Stimulated activated CD4-positive, alpha-beta T cell treated with anti-CD3 and anti-CD28 coated beads, Interleukin-4, amount 100 ng/mL, for 4 hours (primary cell): ENCODE measurements at regions not wholly inside any gene's neighbourhood (a gene's known extent, or its start where the extent isn't known, plus 50 kb on each side); places are given as distances from the start of the nearest gene placed in this dataset.

Experiments
- DNase-seq, 2 experiments: peaks; one replicate each; pipeline ENCODE4 v3.0.0-alpha.2; 2020

DNA sequence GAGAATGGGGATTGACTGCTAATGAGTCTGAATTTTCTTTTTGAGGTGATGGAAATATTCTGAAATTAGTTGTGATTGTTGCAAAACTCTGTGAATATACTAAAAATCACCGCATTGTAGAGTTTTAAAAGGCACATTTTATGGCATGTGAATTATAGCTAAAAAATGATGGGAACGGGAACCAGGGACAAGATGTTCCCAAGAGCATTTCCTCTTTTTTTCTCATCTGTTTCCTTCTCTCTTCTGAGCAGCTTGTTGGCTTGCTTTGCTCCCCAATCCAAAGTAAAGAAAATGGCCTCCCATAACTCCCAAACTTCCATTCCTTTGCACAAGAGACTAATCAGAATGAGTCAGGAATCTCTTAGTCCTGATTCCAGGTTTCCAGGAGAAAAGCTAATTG lies 459.2 kb downstream of the TSHZ3 start:
- no peak for DNase-seq

- no peak for DNase-seq
Observed at GRCh38 chr19:30888937-30889336, 460.3 kb downstream of the TSHZ3 start.

DNA sequence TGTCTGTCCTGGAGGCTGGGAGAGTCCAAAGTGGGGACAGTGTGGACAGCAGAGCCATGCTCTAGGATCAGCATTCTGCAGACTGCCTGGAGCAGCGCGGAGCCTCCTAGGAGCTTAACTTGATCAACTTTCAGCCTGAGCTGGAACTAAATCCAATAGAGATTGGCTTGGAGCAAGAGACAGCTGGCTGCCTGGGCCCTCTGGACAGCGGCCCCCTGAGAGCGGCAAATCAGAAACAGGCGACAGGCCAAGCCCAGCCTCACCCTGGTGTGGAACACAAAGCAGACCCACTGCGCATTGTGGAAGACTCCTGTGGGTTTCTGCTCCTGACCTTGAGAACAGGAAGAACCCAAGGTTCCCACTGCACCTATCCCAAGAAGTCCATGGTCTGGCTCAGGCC lies 462.2 kb downstream of the TSHZ3 start:
- DNase-seq, result no peak

GRCh38 chr19:30886222-30886621 lies 463.0 kb downstream of the TSHZ3 start:
- DNase-seq, result no peak

- DNase-seq, result no peak
Observed at GRCh38 chr19:30884146-30884812, 465.0 kb downstream of the TSHZ3 start.

DNA sequence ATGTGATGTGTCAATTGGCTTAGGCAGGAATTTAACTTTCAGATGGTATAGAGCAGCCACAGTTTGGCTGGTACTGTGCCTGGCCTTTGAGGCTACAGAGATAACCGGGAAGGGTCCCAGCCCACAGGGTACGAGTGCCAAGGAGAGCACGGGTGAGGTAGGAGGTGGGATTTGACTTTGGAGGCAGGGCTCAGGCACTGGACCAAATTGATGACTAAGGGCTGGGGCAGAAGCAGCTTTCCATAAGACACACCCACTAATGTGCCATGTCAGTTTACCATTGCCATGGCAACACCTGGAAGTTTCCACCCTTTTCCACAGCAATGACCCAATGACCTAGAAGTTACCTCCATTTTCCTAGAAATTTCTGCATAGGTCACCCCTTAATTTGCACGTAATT lies 466.2 kb downstream of the TSHZ3 start:
- no peak for DNase-seq

DNA sequence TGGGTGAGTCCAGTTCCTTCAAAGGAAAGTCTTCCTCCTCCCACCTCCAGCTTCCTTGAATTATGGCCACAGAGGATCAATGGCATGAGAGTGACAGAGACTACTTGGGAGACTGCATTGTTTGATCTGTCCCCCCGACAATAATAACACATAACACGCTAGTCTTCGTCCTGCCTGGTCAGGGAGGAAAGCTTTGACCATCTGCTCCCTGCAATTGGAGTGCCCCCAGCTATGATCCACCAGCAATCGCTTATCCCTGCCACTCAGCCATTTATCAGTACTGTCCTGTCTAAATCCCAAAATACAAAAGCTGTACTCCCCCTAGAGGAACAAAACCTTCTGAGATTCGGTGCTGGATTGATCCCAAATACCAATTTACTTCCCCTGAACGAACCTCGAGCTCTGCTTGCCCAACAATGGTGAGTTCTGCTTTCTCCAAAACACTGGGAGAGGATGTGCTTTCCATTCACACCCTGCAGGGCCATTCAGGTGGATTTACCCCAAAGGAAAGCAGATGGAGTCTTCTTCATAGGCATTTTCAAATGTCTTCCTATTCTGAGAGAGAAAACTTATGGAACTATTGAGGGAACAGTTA lies 466.7 kb downstream of the TSHZ3 start:
- no peak for DNase-seq

DNA sequence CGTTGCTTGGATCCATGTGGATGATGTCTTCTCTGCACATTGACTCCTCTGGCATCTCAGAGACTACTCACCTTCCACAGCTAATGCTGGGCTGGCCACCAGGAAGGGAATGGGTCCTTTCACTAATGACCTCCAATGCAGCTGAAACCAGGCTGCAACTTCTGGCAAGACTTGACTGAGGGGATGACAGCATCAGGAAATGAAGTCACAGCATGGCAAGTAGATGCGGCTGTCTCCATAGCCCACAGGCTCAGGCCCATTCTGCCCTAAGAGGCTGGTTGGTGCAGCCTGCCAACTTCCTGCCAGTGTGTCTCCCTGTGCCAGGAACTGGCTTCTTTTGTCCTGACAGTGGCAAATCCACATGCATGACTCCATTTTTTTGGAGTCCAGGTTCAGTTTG lies 467.3 kb downstream of the TSHZ3 start:
- DNase-seq, result no peak

GRCh38 chr19:30881281-30881680 lies 468.0 kb downstream of the TSHZ3 start:
- DNase-seq, result no peak

- no peak for DNase-seq
Observed at GRCh38 chr19:30880551-30880950, 468.7 kb downstream of the TSHZ3 start.

DNA sequence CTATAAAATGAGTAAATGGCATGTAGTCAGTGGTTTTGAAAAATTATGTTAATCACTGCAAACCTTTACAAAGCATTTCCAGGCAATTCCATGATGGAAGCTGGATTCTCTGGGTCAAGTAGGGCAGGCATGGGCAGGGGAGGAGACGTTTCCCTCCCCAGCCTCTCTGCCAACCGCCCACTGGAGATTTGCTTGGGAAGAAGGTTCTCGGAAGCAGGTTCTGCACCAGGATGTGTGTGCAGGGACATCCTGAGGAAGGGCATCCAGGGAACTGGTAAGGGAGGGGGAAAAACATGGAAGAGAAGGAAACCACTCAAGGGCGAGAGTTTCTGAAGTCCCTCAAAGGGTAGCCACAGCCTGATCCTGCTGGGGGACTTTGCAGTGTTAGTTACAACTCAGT lies 469.1 kb downstream of the TSHZ3 start:
- no peak for DNase-seq

DNA sequence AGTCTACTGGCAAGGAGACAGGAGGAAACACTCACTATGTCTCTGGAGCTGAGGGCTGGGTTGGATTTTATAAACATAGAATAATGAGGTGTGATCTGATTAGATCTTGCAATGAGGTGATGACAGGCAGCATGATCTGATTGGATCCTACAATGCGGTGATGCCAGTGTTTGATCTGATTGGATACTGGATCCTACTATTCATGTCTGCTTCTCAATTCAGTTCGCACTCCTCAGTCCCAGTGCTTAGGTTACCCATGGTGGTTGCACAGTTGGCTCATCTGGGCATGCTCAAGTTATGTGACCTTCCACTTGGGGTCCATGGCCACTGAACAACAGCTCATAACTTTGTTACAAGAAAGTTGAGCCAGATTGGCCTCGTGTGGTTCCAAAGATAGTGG lies 469.5 kb downstream of the TSHZ3 start:
- no peak for DNase-seq

DNA sequence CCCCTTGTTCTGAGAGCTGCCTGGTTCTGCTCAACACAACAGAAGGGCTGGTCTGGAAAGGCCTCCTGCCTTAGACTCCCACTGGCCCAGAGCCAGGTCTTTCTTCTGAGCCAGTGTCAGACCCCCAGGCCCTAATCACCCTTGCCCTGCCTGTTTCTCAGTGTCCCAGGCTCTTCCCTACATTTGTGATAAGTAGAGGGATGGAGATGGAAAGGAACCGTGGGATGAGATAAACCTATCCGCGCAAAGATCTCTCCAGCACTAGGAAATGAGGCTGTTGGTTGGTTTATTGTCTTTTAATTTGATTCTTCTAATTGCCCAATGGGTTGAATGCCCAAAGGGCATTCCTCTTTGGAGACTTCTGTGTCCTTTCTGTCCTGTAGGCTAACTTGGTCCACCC lies 470.0 kb downstream of the TSHZ3 start:
- no peak for DNase-seq

DNA sequence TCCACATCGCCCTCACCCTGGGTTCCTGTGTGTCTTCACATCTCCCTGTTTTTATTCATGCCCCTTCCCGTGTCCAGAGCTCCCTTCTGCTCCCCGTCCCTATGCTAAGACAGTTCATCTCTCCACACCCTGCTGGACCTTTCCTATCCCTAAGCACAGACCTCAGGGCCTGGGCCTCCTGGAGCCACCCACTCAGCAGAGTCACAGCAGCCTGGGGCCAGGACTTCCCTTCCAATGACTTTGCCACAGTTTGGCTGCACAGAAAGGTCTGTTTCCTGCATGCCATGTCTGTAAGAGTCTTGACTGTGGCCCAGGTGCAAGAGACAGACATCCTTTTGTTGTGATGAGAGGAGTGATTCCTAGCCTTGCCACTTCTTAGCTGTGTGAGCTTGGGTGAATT lies 470.7 kb downstream of the TSHZ3 start:
- no peak for DNase-seq

DNA sequence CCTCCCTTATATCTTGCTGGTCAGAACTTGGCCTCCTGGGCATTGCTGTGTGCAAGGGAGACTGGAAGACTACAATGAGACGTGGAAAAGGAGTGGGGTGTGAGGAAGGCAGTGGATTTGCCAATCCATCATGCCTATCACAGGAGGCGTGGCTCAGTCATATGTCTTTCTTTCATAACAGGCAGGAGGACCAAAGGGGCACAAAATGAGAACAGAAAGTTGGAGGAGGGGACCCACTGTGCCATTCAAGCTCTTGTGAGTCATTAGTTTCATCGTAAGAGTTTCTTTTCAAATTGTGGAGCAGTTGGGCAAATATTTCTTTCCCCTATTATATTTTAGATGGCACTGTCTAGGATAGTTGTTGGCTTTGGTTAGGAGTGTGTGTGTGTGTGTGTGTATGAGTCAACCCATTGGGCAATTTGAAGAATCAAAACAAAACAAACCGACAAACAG lies 471.5 kb downstream of the TSHZ3 start:
- DNase-seq, result no peak

GRCh38 chr19:30873691-30874090 lies 475.5 kb downstream of the TSHZ3 start:
- DNase-seq, result no peak

DNA sequence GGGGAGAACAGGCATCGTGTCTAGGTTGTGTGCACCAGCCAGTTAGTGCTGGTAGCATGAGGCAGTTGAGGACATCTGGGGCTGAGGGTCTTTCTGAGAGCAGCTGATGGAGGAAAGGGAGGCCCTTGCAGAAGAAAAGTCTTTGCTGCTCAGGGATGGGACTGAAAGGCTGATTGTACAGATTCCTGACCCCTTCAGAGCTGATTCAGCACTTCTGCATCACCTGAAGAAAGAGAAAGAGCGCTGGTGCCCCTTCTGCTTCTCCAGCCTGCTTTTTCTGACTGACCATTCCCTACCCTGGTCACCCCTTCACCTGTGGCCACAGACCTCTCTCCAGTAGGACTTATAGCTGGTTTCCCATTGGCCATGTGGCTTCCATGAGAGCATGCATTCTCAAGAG lies 476.2 kb downstream of the TSHZ3 start:
- no peak for DNase-seq

DNA sequence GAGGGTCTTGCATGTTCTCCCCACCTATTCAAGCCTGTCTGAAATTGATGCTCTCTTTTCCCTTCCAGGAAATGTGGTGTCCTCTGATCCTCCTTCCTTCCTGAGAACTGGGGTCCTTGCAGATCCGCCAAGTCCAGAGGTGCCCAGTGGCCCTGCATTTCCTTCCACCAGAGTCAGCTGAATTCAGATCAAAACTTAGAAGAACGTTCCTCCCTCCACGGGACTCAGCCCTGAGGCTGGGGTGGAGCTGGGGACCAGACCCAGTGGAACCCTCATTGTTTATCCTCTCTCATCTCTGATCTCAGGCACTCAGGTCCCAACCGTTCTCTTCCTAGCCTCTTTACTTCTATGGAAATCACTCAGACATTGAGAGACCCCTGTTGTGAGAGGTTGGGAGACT lies 477.3 kb downstream of the TSHZ3 start:
- no peak for DNase-seq

GRCh38 chr19:30870876-30871275 lies 478.4 kb downstream of the TSHZ3 start:
- no peak for DNase-seq

DNA sequence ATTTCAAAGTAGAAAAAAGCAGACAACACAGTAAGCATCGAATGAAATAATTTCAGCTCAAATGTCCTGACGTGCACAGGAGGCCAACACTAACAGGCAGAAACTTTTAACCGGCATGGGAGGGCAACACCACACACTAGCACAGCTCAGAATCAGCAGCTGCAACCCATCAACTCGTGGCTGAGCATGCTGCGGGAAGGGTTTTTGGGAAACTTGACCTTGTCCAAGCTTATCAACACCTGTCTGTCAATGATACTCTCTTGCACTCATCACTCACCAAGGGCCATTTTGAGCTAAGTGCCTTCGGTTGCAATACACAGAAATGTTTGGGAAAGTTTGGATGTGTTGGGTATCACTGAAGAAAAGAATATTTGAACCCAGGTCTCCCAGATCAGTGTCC lies 483.7 kb downstream of the TSHZ3 start:
- no peak for DNase-seq

- DNase-seq, result no peak
Observed at GRCh38 chr19:30864391-30865215, 484.6 kb downstream of the TSHZ3 start.

DNA sequence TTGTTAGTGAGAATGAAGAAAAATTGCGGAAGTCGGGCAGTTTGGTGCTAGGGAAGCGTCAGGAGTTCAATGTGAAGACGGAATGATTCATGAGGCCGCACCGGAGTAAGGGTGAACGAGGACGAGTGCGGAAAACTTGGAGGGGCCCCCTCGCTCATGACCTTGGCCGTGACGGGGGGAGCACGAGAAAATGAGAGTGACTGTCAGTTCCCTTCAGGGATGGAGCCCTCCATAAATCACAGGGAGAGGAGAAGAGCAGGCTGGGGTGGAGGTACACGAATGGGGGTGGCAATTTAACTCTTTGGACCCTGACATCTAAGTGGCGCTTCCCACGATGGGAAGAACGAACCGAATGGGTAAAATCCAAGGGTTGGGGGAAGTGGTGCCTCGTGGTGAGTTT lies 486.4 kb downstream of the TSHZ3 start:
- no peak for DNase-seq

DNA sequence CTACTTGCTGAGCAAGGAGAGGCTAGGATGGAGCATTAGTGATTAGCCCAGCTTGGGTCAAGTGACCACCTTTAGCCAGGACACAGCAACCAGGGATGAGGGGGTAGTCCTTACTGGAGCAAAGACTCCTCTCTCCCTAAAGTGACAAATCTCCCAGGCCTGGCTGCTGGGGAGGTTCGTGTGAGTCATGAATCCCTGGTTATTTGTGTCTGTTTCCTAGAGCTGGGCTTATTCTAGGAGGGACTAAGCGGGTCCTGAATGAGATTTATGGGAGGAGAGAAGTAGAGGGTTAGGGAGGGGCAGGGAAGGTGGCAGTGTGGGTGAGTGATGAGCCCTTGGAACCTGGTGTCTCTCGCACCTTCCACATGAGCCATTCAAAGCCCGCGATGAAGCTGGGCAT lies 487.3 kb downstream of the TSHZ3 start:
- DNase-seq, result no peak

- DNase-seq, result no peak
Observed at GRCh38 chr19:30857966-30858490, 485.8 kb downstream of the ZNF536 start.
